H1 (cell line): ENCODE measurements at regions not wholly inside any gene's neighbourhood (a gene's known extent, or its start where the extent isn't known, plus 50 kb on each side); places are given as distances from the start of the nearest gene placed in this dataset.

Experiments
- CTCF ChIA-PET: fragments of 300-600 bp; sonication (Branson Sonifier 250); formaldehyde crosslinking; loops from one replicate; lab custom pipeline; 2021; ENCODE audit not compliant: partially characterized antibody; lab: Charles Lee
- POLR2A ChIA-PET: fragments of 300-600 bp; sonication (Branson Sonifier 250); formaldehyde crosslinking; loops from one replicate; lab custom pipeline; 2021; ENCODE audit warnings: inconsistent platforms; ENCODE audit not compliant: partially characterized antibody; lab: Charles Lee
- DNase-seq, 2 experiments: peaks; one replicate each; pipeline versions ENCODE4 v3.0.0 to v3.0.0-alpha.2; 2010 to 2022; ENCODE audit warnings: low spot score in 2 of 2, low read depth in 1 of 2, mixed read lengths in 1 of 2
- FAIRE-seq: peaks from 2 replicates; lab custom pipeline; 2011; peaks lifted over from hg19 to GRCh38; lab: Jason Lieb, UNC
- H2AFZ ChIP-seq: 2 replicates; pipeline ENCODE4 v1.8.1; 2012; ENCODE audit warnings: low read length, inconsistent platforms
- H2AK5ac ChIP-seq: 2 replicates; pipeline ENCODE4 v1.6.1; 2013; ENCODE audit warnings: low read depth, low read length
- H2BK120ac ChIP-seq: replicated peaks from 2 replicates; pipeline ENCODE3; 2013; ENCODE audit warnings: low read depth, low read length, inconsistent platforms
- H2BK12ac ChIP-seq: 2 replicates; pipeline ENCODE4 v1.6.1; 2013; ENCODE audit warnings: low read depth, low read length
- H2BK15ac ChIP-seq: 2 replicates; pipeline ENCODE4 v1.6.1; 2013; ENCODE audit warnings: low read length
- H2BK20ac ChIP-seq: 2 replicates; pipeline ENCODE4 v1.6.1; 2013; ENCODE audit warnings: low read length
- H2BK5ac ChIP-seq: 2 replicates; pipeline ENCODE4 v1.6.1; 2013; ENCODE audit warnings: low read depth, low read length
- H3K14ac ChIP-seq: 2 replicates; pipeline ENCODE4 v1.6.1; 2013; ENCODE audit warnings: inconsistent platforms; ENCODE audit not compliant: insufficient read length
- H3K18ac ChIP-seq: 2 replicates; pipeline ENCODE4 v1.6.1; 2013; ENCODE audit warnings: low read length; ENCODE audit errors: extremely low read depth
- H3K23ac ChIP-seq: 2 replicates; pipeline ENCODE4 v1.6.1; 2013; ENCODE audit warnings: inconsistent platforms; ENCODE audit not compliant: insufficient read length
- H3K23me2 ChIP-seq: 2 replicates; pipeline ENCODE4 v1.6.1; 2013; ENCODE audit warnings: low read depth, low read length
- H3K27ac ChIP-seq: 2 replicates; pipeline ENCODE4 v1.6.1; 2011; ENCODE audit warnings: low read depth, low read length, inconsistent platforms
- H3K27me3 ChIP-seq, 4 experiments: replicated peaks in 1 of 4; 1 replicate in 1 of 4; 2 replicates in 3 of 4; pipeline versions ENCODE4 v1.6.1 to v1.8.1; 2011 to 2013; ENCODE audit warnings: low read length in 3 of 4, mild to moderate bottlenecking in 3 of 4, inconsistent platforms in 2 of 4, mixed read lengths in 2 of 4, moderate library complexity in 1 of 4; ENCODE audit not compliant: control insufficient read depth in 3 of 4, insufficient read depth in 3 of 4; ENCODE audit errors: extremely low read depth in 1 of 4
- H3K36me3 ChIP-seq, 4 experiments: 2 replicates each; pipeline versions ENCODE4 v1.6.1 to v1.8.1; 2011 to 2013; ENCODE audit warnings: mild to moderate bottlenecking in 4 of 4, low read length in 3 of 4, moderate library complexity in 2 of 4, control low read depth in 1 of 4, inconsistent platforms in 1 of 4; ENCODE audit not compliant: insufficient read depth in 4 of 4, control insufficient read depth in 2 of 4
- H3K4ac ChIP-seq: replicated peaks from 2 replicates; pipeline ENCODE3; 2013; ENCODE audit warnings: low read length, low read depth, mixed read lengths, inconsistent platforms; ENCODE audit not compliant: insufficient read length
- H3K4me1 ChIP-seq, 4 experiments: replicated peaks in 1 of 4; 1 replicate in 1 of 4; 2 replicates in 3 of 4; pipeline versions ENCODE4 v1.6.1 to v1.8.1; 2011 to 2013; ENCODE audit warnings: low read length in 3 of 4, inconsistent platforms in 2 of 4, mixed read lengths in 1 of 4; ENCODE audit not compliant: insufficient read depth in 4 of 4, control insufficient read depth in 3 of 4
- H3K4me2 ChIP-seq, 2 experiments: 2 replicates each; pipeline versions ENCODE4 v1.6.1 to v1.8.1; 2011 to 2013; ENCODE audit warnings: low read depth in 2 of 2, low read length in 2 of 2, control low read depth in 1 of 2, inconsistent platforms in 1 of 2, mild to moderate bottlenecking in 1 of 2; ENCODE audit not compliant: insufficient read depth in 1 of 2
- H3K4me3 ChIP-seq, 4 experiments: fragments of 200-600, 300-600 bp in 1 of 4; sonication (generic), shearing (Covaris generic), sonication (Bioruptor Twin) in 1 of 4; 2 replicates each; pipeline versions ENCODE4 v1.5.1 to v1.8.1; 2011 to 2016; ENCODE audit warnings: low read length in 4 of 4, low read depth in 3 of 4, control low read depth in 2 of 4, inconsistent platforms in 2 of 4, mild to moderate bottlenecking in 2 of 4, mixed read lengths in 1 of 4, moderate library complexity in 1 of 4; ENCODE audit not compliant: insufficient read depth in 2 of 4; ENCODE audit errors: extremely low read depth in 1 of 4
- H3K56ac ChIP-seq: replicated peaks from 2 replicates; pipeline ENCODE3; 2013; ENCODE audit warnings: low read depth, mild to moderate bottlenecking, mixed read lengths, low read length, inconsistent platforms; ENCODE audit not compliant: insufficient read length
- H3K79me1 ChIP-seq: 2 replicates; pipeline ENCODE4 v1.6.1; 2013; ENCODE audit warnings: low read depth, low read length, control low read depth
- H3K79me2 ChIP-seq, 2 experiments: 2 replicates each; pipeline versions ENCODE4 v1.6.1 to v1.8.1; 2012 to 2013; ENCODE audit warnings: low read length in 2 of 2, mild to moderate bottlenecking in 2 of 2, inconsistent platforms in 1 of 2; ENCODE audit not compliant: insufficient read depth in 2 of 2, control insufficient read depth in 1 of 2
- H3K9ac ChIP-seq, 4 experiments: replicated peaks in 1 of 4; 1 replicate in 1 of 4; 2 replicates in 3 of 4; pipeline versions ENCODE4 v1.6.1 to v1.8.1; 2011 to 2013; ENCODE audit warnings: low read depth in 3 of 4, low read length in 3 of 4, control low read depth in 2 of 4, mild to moderate bottlenecking in 2 of 4, moderate library complexity in 2 of 4, inconsistent platforms in 1 of 4; ENCODE audit errors: extremely low read depth in 1 of 4
- H3K9me3 ChIP-seq, 2 experiments: 2 replicates each; pipeline versions ENCODE4 v1.6.1 to v1.8.1; 2012 to 2013; ENCODE audit warnings: mild to moderate bottlenecking in 2 of 2, moderate library complexity in 2 of 2, control low read depth in 1 of 2, inconsistent platforms in 1 of 2, low read depth in 1 of 2, low read length in 1 of 2, mixed read lengths in 1 of 2; ENCODE audit not compliant: insufficient read depth in 2 of 2
- H4K20me1 ChIP-seq, 2 experiments: replicated peaks in 1 of 2; 2 replicates each; pipeline versions ENCODE3 to v1.8.1; 2011 to 2013; ENCODE audit warnings: inconsistent platforms in 2 of 2, low read length in 2 of 2, mild to moderate bottlenecking in 1 of 2; ENCODE audit not compliant: insufficient read depth in 2 of 2, control insufficient read depth in 1 of 2
- H4K5ac ChIP-seq: 2 replicates; pipeline ENCODE4 v1.6.1; 2013; ENCODE audit warnings: low read length, low read depth, mixed read lengths, inconsistent platforms; ENCODE audit not compliant: insufficient read length
- H4K8ac ChIP-seq: 2 replicates; pipeline ENCODE4 v1.8.0; 2013; ENCODE audit warnings: mild to moderate bottlenecking, moderate library complexity, low read length, inconsistent platforms; ENCODE audit not compliant: insufficient read depth; ENCODE audit errors: extremely low read depth
- H4K91ac ChIP-seq: replicated peaks from 2 replicates; pipeline ENCODE3; 2013; ENCODE audit warnings: low read length, mixed read lengths, inconsistent platforms; ENCODE audit not compliant: insufficient read length
- BCL11A ChIP-seq, 2 experiments: IDR thresholded peaks; one replicate each; pipeline ENCODE4 v1.6.1; 2011; ENCODE audit warnings: low read depth in 2 of 2, low read length in 2 of 2, mild to moderate bottlenecking in 2 of 2
- CHD2 ChIP-seq: IDR thresholded peaks from 2 replicates; pipeline ENCODE4 v1.6.1; 2012; ENCODE audit warnings: low read length, improper control_type of control experiment
- EP300 ChIP-seq, 2 experiments: IDR thresholded peaks; 1 replicate in 1 of 2; 2 replicates in 1 of 2; pipeline ENCODE4 v1.6.1; 2011 to 2012; ENCODE audit warnings: low read depth in 2 of 2, low read length in 2 of 2, mild to moderate bottlenecking in 2 of 2, borderline replicate concordance in 1 of 2, inconsistent platforms in 1 of 2, moderate library complexity in 1 of 2
- HDAC6 ChIP-seq: IDR thresholded peaks from one replicate; pipeline ENCODE4 v1.7.1; 2012; ENCODE audit warnings: low read depth, mild to moderate bottlenecking, inconsistent platforms, low read length, moderate library complexity
- JUN ChIP-seq: IDR thresholded peaks from 2 replicates; pipeline ENCODE4 v1.6.1; 2011; ENCODE audit warnings: low read depth, mild to moderate bottlenecking, improper control_type of control experiment, low read length
- KDM1A ChIP-seq: fragments of 200-600, 300-600 bp; sonication (generic); IDR thresholded peaks from 2 replicates; pipeline ENCODE4 v1.7.1; 2016; ENCODE audit warnings: mild to moderate bottlenecking, low read length, borderline replicate concordance
- NRF1 ChIP-seq: IDR thresholded peaks from 2 replicates; pipeline ENCODE4 v1.6.1; 2011; ENCODE audit warnings: mild to moderate bottlenecking, low read depth, low read length, improper control_type of control experiment
- POLR2A ChIP-seq, 2 experiments: IDR thresholded peaks; 1 replicate in 1 of 2; 2 replicates in 1 of 2; pipeline ENCODE4 v1.6.1; 2011; ENCODE audit warnings: low read depth in 2 of 2, low read length in 2 of 2, mild to moderate bottlenecking in 2 of 2; ENCODE audit errors: control extremely low read depth in 1 of 2
- RXRA ChIP-seq: IDR thresholded peaks from 2 replicates; pipeline ENCODE4 v1.6.1; 2011; ENCODE audit warnings: low read depth, mild to moderate bottlenecking, low read length, moderate library complexity; ENCODE audit not compliant: insufficient read depth
- SIX5 ChIP-seq: IDR thresholded peaks from 2 replicates; pipeline ENCODE4 v1.6.1; 2011; ENCODE audit warnings: mild to moderate bottlenecking, low read depth, low read length
- WGBS, 2 experiments: shearing (Covaris generic) in 1 of 2; methylation state at CpG; one replicate each; pipeline versions ENCODE4 v1.1.6 to v1.1.7; 2013 to 2015; ENCODE audit warnings: low lambda C conversion rate in 2 of 2, mixed read lengths in 2 of 2, inconsistent platforms in 1 of 2, low coverage in 1 of 2, missing lambda C conversion rate in 1 of 2; ENCODE audit not compliant: insufficient replicate concordance in 2 of 2, insufficient coverage in 1 of 2, insufficient read length in 1 of 2; ENCODE audit errors: extremely low coverage in 1 of 2, missing lambda C conversion rate in 1 of 2; 5-methylcytosine and 5-hydroxymethylcytosine counted together

DNA sequence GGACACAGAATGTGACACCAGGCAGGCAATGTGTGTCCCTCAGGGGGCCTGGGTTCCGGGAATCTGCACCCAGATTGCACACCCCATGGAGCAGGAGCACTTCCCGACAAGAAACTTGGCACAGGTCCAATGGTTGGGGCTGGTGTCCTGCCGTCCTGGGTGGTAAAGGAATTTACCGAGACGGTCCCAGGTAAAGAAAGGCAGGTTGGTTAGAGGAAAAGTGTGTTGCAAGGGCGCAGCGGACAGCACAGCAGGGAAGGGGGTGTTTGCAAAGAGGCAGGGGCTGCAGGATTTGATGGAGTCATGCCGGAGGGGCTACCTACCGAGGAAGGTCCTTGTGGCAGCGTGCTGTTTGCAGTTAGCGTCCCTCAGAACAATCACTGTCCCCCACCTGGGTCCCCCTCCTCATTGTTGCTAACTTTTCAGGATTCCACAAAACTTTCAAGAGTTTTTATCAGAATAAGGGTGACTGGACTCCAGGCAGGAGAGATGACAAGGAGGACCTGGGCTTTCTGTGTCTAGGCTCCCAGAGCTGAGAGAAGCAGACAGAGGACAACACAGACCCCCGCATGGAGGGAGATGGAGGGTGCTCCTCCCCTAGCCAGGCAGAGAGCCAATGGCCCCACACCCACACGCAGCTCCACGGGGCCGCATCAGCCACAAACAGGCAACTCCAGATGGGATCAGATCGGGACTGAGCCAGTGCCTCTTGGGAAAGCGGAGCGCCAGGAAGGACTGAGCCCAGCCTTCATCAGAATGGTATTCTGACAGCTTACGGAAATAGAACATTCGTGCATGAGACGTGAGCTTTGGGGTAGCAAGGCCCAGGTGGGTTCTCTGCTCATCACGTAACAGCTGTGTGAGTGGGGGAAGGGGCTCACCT, 1423.9 kb downstream of the BRD1 start:
- no peak overlapping the region for H4K8ac ChIP-seq
- no peaks in the 10 kb centered on the region for H4K20me1 ChIP-seq
- no peaks in the 10 kb centered on the region for H3K79me2 ChIP-seq
- H2BK20ac ChIP-seq, result no peak overlapping the region
- 0 out of 2 replicates have a peak overlapping the region, but pooled peaks have one; percentile 8 for H2BK5ac ChIP-seq
- 88% methylated on average over 22 of the region's 22 CpGs; no CpG with 5 or more reads in 1 of the 2 experiments for WGBS, 2 experiments
- no peak overlapping the region for H3K27ac ChIP-seq
- no peak overlapping the region for H4K91ac ChIP-seq
- H2BK120ac ChIP-seq, result no peak overlapping the region
- peak in 1 of 2 experiments; percentile 36 for DNase-seq
- H2BK15ac ChIP-seq, result no peak overlapping the region
- no peak overlapping the region for H2AK5ac ChIP-seq
- ChIA-PET CTCF (no interaction called here), POLR2A (no interaction called here)
- no peak for TF ChIP-seq NRF1
- no peak for TF ChIP-seq HDAC6
- no peak for TF ChIP-seq BCL11A (IDR thresholded peaks at IDR 0.05; ENCODE audit: low read depth in 2 of 2, low read length in 2 of 2)
- no peak for TF ChIP-seq KDM1A
- TF ChIP-seq CHD2, result no peak
- TF ChIP-seq JUN, result no peak
- TF ChIP-seq SIX5, result no peak
- no peak for TF ChIP-seq POLR2A (IDR thresholded peaks at IDR 0.05; ENCODE audit: control extremely low read depth in 1 of 2, low read depth in 2 of 2, low read length in 2 of 2)
- TF ChIP-seq RXRA, result no peak
- no peak for TF ChIP-seq EP300 (IDR thresholded peaks at IDR 0.05; ENCODE audit: borderline replicate concordance in 1 of 2, low read depth in 2 of 2, low read length in 2 of 2)
- no peak for FAIRE-seq
- no peak overlapping the region for H3K4ac ChIP-seq
- H2AFZ ChIP-seq, result no peak overlapping the region; the same call in 1 of the 2 replicates
- H3K9me3 ChIP-seq, result no peaks in the 10 kb centered on the region
- no peaks in the 10 kb centered on the region for H3K79me1 ChIP-seq
- no peak overlapping the region for H3K4me2 ChIP-seq
- H3K4me3 ChIP-seq, result no peak overlapping the region
- no peaks in the 10 kb centered on the region; a peak in 1 of 7 replicates for H3K4me1 ChIP-seq
- H3K56ac ChIP-seq, result no peak overlapping the region
- no peaks in the 10 kb centered on the region; a peak in 1 of 7 replicates for H3K27me3 ChIP-seq
- H3K18ac ChIP-seq, result no peak overlapping the region; the same call in 1 of the 2 replicates
- H3K23me2 ChIP-seq, result no peaks in the 10 kb centered on the region; the same call in 1 of the 2 replicates
- no peaks in the 10 kb centered on the region for H3K36me3 ChIP-seq
- H3K14ac ChIP-seq, result no peak overlapping the region
- H2BK12ac ChIP-seq, result no peak overlapping the region
- no peak overlapping the region for H4K5ac ChIP-seq
- no peak overlapping the region for H3K9ac ChIP-seq
- H3K23ac ChIP-seq, result no peak overlapping the region
